IPS-20b (cell line): ENCODE measurements at regions not wholly inside any gene's neighbourhood (a gene's known extent, or its start where the extent isn't known, plus 50 kb on each side); places are given as distances from the start of the nearest gene placed in this dataset.
"Not testable (repeated sequence)": the region's sequence is repeated elsewhere in the genome, so short reads cannot be mapped to it uniquely, and the experiment has no call there.

ENCODE experiments used
- H3K27ac ChIP-seq: one replicate; pipeline ENCODE4 v1.5.1; 2013; ENCODE audit warnings: low read length
- H3K27me3 ChIP-seq: 2 replicates; pipeline ENCODE4 v1.6.1; 2013; ENCODE audit warnings: mild to moderate bottlenecking, low read length, inconsistent platforms; ENCODE audit not compliant: insufficient read depth
- H3K36me3 ChIP-seq: 2 replicates; pipeline ENCODE4 v1.6.1; 2013; ENCODE audit warnings: low read depth, mild to moderate bottlenecking, inconsistent platforms, low read length, moderate library complexity; ENCODE audit not compliant: insufficient read depth
- H3K4me1 ChIP-seq: 2 replicates; pipeline ENCODE4 v1.6.1; 2013; ENCODE audit warnings: mild to moderate bottlenecking, control low read depth, inconsistent platforms, low read length, moderate library complexity; ENCODE audit not compliant: insufficient read depth
- H3K4me3 ChIP-seq: 2 replicates; pipeline ENCODE4 v1.5.1; 2013; ENCODE audit warnings: mild to moderate bottlenecking, low read length, inconsistent platforms
- H3K9ac ChIP-seq: 2 replicates; pipeline ENCODE4 v1.6.1; 2013; ENCODE audit warnings: low read depth, mild to moderate bottlenecking, inconsistent platforms, low read length, moderate library complexity
- H3K9me3 ChIP-seq: 2 replicates; pipeline ENCODE4 v1.6.1; 2013; ENCODE audit warnings: mild to moderate bottlenecking, low read depth, low read length, inconsistent platforms; ENCODE audit not compliant: insufficient read depth

GRCh38 chr5:168092209-168093185 is 198.9 kb upstream of the WWC1 start:
- no peaks in the 10 kb centered on the region for H3K4me1 ChIP-seq
- no peak overlapping the region for H3K9ac ChIP-seq
- H3K27me3 ChIP-seq, result no peaks in the 10 kb centered on the region
- no peaks in the 10 kb centered on the region for H3K9me3 ChIP-seq
- H3K36me3 ChIP-seq, result no peaks in the 10 kb centered on the region
- H3K27ac ChIP-seq, result no peak overlapping the region
- H3K4me3 ChIP-seq, result no peak overlapping the region

- H3K9me3 ChIP-seq, result no peaks in the 10 kb centered on the region
- H3K36me3 ChIP-seq, result no peaks in the 10 kb centered on the region
- H3K27ac ChIP-seq, result no peak overlapping the region
- H3K4me1 ChIP-seq, result no peaks in the 10 kb centered on the region
- no peak overlapping the region for H3K9ac ChIP-seq
- H3K4me3 ChIP-seq, result no peak overlapping the region
- no peaks in the 10 kb centered on the region for H3K27me3 ChIP-seq
These were observed 198.1 kb upstream of the WWC1 start for GRCh38 chr5:168093200-168093910.

- Histone ChIP-seq H3K27ac (no peak overlapping the region), H3K4me3 (no peak overlapping the region), H3K9ac (no peak overlapping the region), H3K36me3 (no peaks in the 10 kb centered on the region), H3K4me1 (no peaks in the 10 kb centered on the region), H3K9me3 (no peaks in the 10 kb centered on the region), H3K27me3 (no peaks in the 10 kb centered on the region)
These were observed 194.9 kb upstream of the WWC1 start for GRCh38 chr5:168096525-168096924.

GRCh38 chr5:168097876-168098653 is 193.4 kb upstream of the WWC1 start:
- Histone ChIP-seq H3K27me3 (no peaks in the 10 kb centered on the region), H3K4me3 (no peak overlapping the region), H3K9me3 (no peaks in the 10 kb centered on the region)

GRCh38 chr5:168101352-168101751 is 190.1 kb upstream of the WWC1 start:
- no peak overlapping the region for H3K27ac ChIP-seq
- no peak overlapping the region for H3K9ac ChIP-seq
- no peaks in the 10 kb centered on the region for H3K36me3 ChIP-seq
- no peaks in the 10 kb centered on the region for H3K27me3 ChIP-seq
- H3K4me3 ChIP-seq, result no peak overlapping the region
- H3K4me1 ChIP-seq, result peaks cover 21% of the 10 kb centered on the region
- H3K9me3 ChIP-seq, result no peaks in the 10 kb centered on the region

More at GRCh38 chr5:168097876-168098653, 193.4 kb upstream of the WWC1 start:
- Histone ChIP-seq H3K27ac (no peak overlapping the region), H3K36me3 (no peaks in the 10 kb centered on the region), H3K9ac (no peak overlapping the region), H3K4me1 (no peaks in the 10 kb centered on the region)

GRCh38 chr5:168103018-168103417 is 188.4 kb upstream of the WWC1 start:
- not testable (repeated sequence) for H3K9ac ChIP-seq, H3K4me3 ChIP-seq, H3K27ac ChIP-seq, H3K9me3 ChIP-seq, H3K36me3 ChIP-seq, H3K27me3 ChIP-seq
- peaks cover 24% of the 10 kb centered on the region for H3K4me1 ChIP-seq

GRCh38 chr5:168104350-168104749 is 187.1 kb upstream of the WWC1 start:
- no peak overlapping the region for H3K27ac ChIP-seq
- H3K9me3 ChIP-seq, result no peaks in the 10 kb centered on the region
- no peaks in the 10 kb centered on the region for H3K36me3 ChIP-seq
- peaks cover 24% of the 10 kb centered on the region for H3K4me1 ChIP-seq
- no peak overlapping the region for H3K4me3 ChIP-seq
- peak overlapping the region; percentile 12; the same call in 1 of the 2 replicates for H3K9ac ChIP-seq
- H3K27me3 ChIP-seq, result no peaks in the 10 kb centered on the region

GRCh38 chr5:168104811-168105481 is 186.5 kb upstream of the WWC1 start:
- no peak overlapping the region for H3K27ac ChIP-seq
- H3K4me1 ChIP-seq, result peaks cover 24% of the 10 kb centered on the region
- H3K9me3 ChIP-seq, result no peaks in the 10 kb centered on the region
- no peaks in the 10 kb centered on the region for H3K36me3 ChIP-seq
- peak overlapping the region; percentile 12; the same call in 1 of the 2 replicates for H3K9ac ChIP-seq
- H3K4me3 ChIP-seq, result no peak overlapping the region
- H3K27me3 ChIP-seq, result no peaks in the 10 kb centered on the region

GRCh38 chr5:168106008-168106761 is 185.3 kb upstream of the WWC1 start:
- Histone ChIP-seq H3K27me3 (no peaks in the 10 kb centered on the region), H3K27ac (no peak overlapping the region), H3K4me3 (no peak overlapping the region), H3K36me3 (no peaks in the 10 kb centered on the region), H3K9ac (no peak overlapping the region), H3K4me1 (peaks cover 36% of the 10 kb centered on the region), H3K9me3 (no peaks in the 10 kb centered on the region)

GRCh38 chr5:168109441-168109840 is 182.0 kb upstream of the WWC1 start:
- H3K27me3 ChIP-seq, result no peaks in the 10 kb centered on the region
- H3K36me3 ChIP-seq, result no peaks in the 10 kb centered on the region

More at GRCh38 chr5:168109441-168109840, 182.0 kb upstream of the WWC1 start:
- H3K9ac ChIP-seq, result no peak overlapping the region
- H3K4me3 ChIP-seq, result no peak overlapping the region
- H3K4me1 ChIP-seq, result peaks cover 35% of the 10 kb centered on the region
- H3K27ac ChIP-seq, result no peak overlapping the region
- no peaks in the 10 kb centered on the region for H3K9me3 ChIP-seq
